ENCODE measurements at regions not wholly inside any gene's neighbourhood (a gene's known extent, or its start where the extent isn't known, plus 50 kb on each side); places are given as distances from the start of the nearest gene placed in this dataset.
A peak's percentile ranks its signal among the peaks of the same experiment; 100 is the strongest.
"Not testable (repeated sequence)": the region's sequence is repeated elsewhere in the genome, so short reads cannot be mapped to it uniquely, and the experiment has no call there.

DNA sequence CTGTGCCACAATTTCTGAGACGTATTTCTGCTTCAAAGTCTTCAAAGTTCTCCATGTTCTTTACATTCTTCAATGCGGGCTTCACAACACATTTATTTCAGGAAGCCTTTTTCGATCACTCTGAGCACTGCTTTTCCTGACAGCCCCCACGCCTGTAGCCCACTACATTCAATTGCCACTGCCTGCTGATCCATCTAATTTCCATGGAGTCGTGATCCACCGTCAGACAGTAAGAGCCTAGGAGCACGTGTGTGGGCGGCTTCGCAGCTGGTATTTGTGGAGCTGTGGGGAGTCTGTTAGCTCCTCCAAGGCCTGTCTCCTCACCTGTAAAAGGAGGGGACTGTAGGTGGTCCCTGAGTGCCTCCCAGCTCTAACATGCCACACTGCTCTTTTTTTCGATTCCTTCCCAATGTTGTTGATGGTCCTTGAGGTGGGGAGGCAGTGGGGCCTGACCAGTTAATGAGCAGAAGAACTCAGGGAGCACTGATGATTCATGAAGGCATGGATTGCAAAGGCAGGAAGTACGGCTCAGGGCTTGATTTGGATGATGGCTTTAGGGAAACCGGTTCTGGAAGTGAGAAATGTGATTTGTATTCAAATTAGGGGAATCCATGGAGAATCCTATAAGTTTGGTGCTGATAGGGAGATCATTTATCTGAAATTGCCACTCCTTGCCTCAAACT lies 401.1 kb upstream of the PODXL start:
- DNase-seq: no peak

DNA sequence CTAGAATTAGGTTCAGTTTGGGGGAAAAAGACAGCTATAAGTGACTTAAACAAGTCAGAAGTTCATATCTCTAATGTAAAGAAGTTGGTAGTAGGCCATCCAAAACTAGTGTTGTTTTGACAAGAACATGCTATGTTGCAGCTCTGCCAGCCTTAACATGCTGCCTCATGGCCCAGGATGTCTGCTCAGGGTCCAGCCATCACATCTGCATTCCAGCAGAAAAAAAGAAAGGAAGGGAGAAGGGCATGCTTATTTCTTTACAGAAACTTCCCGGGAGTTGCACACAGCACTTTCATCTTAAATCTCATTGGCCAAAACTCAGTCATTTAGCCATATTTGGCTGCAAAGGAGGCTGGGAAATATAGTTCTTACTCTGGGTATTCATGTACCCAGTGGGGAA lies 400.4 kb upstream of the PODXL start:
- no peak for DNase-seq

DNA sequence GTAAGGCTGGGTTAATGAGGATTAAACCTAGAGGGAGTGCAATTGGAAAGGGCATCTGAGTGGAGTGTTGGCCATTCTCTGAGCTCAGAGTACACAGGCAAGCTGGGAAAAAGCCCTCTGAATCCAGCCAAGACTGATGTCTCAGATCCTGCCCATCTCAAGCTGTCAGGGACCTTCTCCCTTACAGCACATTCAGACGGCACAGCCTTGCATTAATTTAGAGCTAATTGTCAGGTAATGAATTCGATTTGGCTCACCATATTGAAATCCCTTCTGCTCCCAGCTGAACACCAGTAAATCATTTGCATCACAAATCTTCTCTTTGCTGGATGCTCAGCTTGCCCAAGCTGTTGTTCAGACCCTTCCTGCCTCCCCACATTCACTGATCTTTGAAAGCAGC lies 399.3 kb upstream of the PODXL start:
- DNase-seq: no peak

DNA sequence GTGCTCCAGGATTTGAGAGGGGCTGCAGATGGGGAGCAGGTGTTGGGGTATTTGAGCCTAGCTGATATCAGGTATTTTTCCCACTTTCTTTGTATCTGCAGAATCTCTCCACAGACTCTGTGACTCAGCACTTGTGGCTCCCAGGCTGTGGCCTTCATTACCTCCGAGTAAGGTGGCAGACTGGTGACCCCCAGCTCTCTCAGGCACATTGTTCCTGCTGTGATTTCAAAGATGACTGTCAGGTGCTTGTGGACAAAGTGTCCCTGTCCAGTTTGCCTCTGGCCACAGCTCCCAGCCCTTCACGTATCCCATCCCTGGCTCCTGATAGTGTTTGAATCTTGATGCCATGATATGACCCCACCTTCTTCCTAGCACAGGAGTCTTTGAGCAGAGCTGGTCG lies 396.8 kb upstream of the PODXL start:
- DNase-seq: no peak

DNA sequence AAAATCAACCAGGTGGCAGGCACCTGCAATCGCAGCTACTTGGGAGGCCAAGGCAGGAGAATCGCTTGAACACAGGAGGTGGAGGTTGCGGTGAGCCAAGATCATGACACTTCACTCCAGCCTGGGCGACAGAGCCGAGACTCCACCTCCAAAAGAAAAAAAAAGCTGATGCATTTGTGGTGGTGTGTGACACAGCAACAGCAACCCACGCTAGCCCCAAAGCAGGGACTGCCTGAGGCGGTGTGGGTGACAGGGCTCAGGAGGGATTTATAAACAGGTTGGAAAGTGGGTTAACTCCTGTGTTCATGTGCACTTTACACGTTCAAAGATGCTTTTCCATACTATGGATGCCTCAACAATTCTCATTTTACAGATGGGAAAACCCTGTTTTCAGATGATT lies 395.9 kb upstream of the PODXL start:
- no peak for DNase-seq

DNA sequence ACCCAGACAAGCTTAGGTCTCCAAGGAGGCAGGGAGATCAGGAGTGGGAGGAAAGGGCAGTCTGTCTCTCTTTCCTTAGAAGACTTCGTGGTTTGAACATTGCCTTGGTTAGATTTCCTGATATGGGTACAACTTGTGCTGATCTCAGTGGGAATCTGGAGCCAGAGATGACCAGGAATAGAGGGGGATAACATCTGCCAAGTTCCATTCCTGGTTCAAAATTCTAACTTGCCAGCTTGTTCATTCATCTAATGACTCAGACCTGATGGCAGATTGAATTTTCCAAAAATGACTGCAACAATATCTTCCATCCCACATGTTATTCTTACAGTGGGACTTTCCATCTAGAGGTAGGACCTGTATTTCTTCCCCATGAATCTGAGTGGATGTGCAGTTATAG lies 394.3 kb upstream of the PODXL start:
- DNase-seq: no peak

DNA sequence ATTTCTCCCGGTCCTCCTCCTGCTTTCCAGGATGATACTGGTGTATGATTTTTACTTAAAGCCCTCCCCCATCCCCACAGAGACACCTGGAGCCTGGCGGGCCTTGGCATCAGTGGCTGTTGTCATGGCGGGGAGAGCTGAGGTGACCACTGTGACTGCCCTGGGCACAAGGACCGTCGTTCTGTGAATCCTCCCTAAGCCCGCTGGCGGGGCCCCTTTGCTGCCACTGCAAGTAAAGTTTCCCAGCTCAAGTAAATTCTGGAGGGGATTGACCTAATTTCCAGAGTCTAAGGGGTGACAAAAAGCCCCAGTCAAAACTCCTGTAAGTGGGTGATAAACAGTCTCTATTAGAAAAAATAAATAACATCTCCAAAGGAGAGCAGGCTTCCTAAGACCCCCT lies 393.2 kb upstream of the PODXL start:
- no peak for DNase-seq

DNA sequence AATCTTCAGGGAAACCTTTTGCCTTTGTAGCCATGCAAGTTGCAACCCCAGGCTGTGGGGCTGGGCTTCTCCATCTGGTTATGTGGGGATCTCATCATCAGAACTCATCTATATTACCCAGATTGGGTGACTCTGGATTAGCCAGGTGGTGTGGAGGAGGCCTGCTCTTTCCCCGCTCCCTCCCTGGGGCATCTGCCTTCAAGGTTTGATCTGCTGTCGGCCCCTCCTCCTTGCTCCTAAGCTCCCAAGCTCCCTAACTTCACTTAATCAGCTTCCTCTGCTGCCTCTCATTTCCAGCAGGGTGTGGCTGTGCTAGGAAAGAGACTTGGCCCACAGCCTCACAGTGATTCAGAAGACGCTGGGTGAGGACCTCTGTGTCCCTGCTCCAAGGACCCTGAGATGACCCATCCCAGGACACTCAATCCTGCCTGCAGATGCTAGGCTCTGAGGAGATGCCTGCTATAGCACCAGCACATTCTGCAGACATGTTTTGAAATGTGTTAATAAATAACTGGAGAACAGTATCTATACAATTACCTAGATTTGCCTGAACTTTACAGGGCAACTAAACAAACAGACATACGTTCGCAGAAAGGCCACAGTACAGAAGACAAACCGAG lies 392.1 kb upstream of the PODXL start:
- DNase-seq: no peak

DNA sequence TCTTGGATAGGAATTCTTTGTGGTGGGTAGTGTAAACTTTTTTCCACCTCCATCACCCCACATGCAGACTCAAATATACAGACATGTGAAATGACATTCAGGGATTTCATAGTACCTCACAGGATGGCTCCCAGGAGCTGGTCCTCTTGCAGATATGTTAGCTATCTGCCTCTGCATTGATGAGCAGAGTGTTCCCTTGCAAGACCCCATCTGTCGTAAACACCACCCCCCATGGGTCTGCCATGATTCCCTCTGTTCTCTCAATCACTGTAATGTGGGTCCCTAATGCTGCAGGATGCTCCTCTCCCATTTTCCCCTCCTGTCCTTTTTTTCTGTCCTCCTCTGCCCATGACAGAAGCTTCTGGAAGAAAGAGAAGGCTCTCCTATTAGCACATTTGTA lies 391.2 kb upstream of the PODXL start:
- DNase-seq: no peak

DNA sequence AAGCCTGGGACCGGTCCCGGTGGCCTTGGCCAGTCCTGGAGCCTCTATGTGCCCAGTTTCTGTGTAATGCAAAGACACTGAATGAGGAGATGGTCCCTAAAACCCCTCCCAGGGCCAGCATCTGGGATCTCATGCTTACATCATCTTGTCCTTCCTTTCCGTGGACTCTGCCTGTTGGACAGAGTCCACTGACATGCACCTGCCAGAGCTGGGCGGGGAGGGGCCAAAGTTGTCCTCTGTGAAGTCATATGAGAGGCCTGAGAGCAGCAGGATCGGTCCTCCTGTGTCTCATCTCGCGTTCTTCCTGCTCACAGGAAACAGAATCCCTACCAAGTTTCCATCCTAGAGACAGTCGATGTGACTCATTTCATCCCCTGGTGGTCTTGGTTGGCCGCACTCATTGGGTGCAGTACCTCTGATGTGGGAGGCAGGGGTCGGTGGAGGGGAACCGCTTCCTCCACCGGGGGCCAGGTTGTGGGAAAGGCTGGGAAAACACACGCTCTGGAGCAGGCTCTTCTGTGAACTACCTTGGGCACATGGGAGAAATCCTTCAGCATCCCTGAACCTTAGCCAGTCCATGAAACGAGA lies 389.6 kb upstream of the PODXL start:
- no peak for DNase-seq

DNA sequence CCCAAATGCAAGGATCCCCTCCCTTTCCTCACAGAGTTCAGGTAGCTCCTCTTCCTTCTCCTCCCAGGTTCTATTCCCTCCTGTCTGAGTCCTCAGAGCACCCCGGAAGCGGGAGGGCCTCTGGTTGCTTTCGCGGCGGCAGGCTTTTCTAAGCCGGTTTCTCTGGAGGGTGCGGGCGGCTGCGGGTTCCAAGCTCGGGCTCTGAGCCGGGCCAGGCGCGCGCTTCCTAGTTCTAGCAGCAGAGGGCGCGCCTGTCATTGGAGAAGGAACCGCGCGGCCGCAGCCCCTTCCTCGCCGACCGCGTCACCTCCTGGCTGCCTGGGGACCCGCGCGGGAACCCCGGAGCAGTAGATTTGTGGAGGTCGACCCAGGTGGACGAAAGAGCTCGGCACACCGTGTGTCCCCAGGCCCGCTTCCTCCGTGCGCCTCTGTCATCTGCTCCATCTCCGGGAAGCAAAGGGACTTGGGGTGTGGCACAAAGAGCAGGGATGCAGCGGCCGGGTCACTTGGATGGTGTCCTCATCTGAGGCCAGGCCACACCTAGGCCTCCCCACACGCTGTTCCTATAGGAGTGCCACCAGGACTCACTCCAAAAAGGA lies 389.0 kb upstream of the PODXL start:
- peak; percentile 31 to 44 for DNase-seq

DNA sequence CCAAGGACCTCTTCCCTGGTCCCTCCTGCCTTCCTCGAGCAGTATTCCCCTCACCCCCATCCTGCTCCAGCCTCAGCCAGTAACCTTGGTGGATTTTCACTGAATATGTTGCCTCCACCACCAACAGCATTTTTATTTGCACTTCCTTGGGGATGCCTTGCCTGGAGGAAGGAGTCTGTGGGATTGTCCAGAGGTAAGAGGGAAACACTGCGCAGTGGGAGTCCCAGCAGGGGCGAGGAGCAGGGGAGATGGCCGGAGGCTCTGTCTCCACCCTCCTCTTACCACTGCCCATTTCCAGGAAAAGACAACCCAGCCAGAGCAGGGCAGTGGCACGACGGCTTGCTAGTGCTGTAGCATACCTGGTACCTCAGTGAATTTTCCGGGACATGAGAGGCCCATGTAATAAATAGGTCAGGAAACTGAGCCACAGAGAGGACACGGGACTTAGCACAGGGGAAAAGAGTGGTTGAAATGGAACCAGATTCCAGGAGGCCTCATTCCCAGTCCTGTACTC lies 388.2 kb upstream of the PODXL start:
- DNase-seq: no peak

DNA sequence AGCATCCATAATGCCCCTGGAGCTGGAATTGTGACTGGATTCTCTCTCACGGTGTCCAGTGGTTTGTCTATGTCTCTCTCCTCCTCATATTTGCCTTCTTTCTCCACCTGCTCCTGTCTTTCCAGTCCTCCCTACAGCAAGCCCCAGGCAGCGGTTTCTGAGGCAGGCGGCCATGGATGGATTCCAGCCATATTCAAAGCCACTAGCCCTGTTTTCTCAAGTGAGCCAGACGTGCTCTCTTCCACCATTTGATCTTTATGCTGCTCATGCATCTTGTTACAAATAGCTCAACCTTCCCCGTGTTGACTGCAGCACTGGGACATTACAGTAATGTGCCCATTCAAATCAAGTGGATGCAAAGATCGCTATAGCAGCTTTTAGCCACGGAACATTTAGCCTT lies 387.2 kb upstream of the PODXL start:
- no peak for DNase-seq

DNA sequence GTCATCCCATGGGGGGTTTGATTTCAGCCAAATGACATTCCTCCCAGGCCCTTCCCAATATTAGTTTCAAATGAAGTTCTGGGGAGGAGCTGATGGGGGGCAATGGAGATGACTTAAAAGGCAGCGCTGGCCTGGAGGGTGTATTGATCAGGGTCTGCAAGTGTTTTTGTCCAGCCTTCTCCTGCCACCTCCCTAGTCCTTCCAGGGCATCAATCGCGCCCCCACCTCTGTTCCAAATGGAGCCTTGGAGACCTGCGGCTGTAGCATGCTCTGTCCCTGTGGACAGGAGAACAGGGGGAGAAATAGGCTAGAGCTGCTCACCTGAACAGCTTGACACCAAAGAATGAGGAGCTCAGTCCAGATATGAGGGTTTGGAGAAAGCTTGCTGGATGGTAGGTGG lies 386.8 kb upstream of the PODXL start:
- no peak for DNase-seq

DNA sequence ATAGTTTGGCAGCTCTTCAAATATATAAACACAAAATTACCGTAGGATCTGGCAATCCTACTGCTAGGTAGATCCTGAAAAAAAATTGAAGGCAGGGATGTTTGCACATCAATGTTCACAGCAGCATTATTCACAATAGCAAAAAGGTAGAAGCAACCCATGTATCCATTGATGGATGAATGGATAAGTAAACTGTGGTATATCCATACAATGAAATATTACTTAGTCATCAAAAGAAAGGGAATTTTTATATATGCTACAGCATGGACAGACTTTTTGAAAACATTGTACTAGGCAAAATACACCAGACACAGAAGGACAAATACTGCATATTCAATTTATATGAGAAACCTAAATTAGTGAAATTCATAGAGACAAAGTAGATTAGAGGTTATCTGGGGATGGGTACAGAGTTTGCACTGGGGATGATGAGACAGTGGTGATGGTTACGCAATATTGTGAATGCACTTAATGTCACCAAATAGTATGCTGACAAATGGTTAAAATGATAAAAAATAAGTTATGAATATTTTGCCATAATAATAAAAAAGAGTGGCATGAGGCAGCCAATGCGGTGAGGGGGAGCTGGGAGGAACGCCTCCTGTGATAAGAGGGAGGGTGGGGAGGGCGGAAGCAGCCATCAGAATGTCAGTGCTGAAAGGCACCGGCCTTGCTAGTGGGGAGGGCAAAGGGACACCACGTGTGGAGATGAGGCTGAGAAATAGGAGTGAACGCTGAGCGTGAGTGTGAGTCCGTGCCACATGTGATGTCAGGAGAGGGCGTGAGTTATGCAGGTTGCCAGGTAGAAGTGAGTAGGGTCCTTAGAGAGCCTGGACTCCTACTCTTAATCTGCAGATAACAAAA lies 386.1 kb upstream of the PODXL start:
- DNase-seq: no peak

DNA sequence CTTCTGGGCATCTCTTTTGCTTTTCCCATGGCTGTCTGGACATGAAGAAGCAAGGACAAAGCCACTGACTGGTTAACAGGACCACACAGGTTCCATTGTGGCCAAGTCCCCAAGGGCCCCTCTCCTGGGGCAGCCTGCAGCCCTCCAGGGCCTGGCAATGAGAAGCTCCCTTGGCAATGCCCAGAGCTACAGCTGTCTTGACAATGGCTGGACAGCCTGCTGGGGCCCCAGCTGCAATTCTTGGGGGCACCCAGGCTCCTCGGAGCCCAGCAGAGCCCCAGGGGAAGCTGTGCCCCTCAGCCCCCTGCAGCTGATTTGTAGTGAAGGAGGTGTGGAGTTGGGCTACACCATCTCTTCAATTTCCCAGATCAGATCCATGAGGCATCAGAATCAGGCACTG lies 384.9 kb upstream of the PODXL start:
- DNase-seq: no peak

DNA sequence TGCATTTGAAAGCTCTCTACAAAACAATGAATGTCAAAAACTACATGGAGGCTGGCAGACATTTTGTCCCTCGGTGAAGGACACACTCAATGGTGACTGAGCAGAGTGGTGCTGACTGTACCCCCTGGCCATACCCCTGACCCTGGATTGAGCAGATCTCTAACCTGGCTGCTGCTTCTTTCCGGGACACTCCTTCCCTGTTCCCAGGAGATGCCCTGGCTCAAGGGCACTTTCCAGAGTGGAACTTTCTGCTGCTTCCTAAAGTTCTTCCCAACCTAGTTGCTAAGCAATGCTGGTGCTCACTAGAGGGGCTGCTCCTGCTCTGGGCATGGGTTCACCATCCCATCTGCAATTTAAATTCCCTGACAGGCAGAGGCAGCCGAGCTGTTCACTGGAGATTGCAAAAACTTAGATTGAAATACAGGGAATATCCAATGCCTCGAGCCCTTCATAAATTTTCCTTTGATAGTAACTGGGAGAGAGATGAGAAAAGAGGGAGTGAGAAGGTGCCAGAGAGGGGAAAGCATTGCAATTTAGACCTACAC lies 384.3 kb upstream of the PODXL start:
- DNase-seq: no peak

DNA sequence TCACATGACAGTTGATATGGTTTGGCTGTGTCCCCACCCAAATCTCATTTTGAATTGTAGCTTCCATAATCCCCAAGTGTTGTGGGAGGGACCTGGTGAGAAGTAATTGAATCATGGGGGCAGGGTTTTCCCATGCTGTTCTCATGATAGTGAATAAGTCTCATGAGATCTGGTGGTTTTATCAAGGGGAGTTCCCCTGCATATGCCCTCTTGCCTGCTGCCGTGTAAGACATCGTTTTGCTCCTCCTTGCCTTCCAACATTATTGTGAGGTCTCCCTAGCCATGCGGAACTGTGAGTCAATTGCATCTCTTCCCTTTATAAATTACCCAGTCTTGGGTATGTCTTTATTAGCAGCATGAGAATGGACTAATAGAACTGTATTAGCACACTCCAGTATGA lies 382.4 kb upstream of the PODXL start:
- DNase-seq: not testable (repeated sequence)

DNA sequence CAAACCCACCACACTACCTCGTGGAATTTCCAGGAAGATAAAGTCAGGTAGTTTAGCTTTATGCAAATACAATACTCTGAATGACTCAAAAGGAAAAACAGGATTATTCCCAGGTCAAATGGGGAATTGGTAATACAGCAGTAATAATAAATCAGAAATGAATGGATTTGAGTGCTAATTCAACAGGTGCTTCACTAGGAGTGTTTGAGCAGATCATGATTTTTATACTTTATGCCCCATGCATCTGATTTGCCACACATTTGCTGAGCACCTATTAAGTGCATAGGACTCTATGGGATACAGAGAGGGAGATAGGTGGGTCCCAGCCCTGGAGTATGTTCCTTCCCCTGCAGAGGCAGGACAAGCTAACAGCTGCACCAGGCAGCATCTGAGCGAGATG lies 381.4 kb upstream of the PODXL start:
- DNase-seq: no peak

DNA sequence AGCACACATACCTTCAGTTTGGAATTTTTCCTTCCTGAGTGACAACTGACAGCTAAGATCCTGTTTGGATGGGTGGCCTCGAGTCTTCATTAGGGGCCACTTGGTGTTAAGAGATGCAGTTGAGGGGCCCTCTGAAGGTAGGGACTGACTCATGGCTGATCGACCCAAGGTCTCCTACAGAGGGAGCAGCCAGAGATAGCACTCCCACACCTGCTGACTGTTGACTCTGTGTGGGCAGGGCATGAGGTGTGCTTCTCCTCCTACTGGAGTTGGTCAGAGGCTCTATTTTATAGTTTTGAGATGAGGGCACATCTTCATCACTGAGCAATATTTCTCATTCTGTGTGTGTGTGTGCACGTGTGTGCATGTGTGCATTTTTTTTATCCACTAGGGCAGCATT lies 378.8 kb upstream of the PODXL start:
- no peak for DNase-seq

DNA sequence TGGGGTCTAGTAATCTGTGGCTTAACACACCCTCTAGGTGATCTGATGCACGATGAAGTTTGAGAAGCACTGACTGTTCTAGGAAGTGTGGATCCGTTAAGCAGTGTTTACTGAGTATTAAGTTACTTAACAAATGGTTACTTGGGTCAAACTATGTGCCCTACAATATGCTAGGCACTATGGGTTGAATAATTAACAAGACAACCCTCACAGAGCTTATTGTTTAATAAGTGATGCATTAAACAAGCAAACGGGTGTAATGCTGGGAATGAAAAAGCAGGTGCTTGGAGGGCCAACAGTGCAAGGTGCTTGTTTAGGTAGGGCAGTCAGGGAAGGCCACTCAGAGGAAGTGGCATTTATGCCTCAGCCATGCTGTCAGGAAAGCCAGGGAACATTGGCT lies 378.0 kb upstream of the PODXL start:
- no peak for DNase-seq

DNA sequence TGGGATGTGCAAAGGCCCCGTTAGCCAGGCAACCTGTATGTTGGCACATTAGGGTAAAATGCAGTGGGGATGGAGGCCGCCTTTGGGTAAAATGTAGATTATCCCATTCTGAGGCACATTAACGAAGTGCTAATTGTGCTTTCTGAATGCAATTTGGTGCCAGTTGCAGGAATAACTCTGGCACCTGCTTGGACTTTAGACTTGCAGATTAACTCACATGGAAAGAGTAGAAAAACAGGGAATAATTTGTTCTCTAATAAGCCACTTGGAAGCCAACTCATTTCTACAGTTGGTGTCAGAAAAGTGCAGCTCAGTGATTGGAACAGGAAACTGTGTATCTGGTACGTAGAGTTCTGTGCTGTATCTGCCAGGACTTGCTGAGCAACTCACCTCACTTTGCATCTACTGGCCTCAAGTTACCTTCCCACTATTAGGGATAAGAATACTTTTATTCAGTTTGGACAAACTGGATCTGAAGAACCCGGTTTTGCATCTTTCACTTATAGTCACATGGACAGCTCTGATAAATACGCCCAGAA lies 377.4 kb upstream of the PODXL start:
- no peak for DNase-seq

DNA sequence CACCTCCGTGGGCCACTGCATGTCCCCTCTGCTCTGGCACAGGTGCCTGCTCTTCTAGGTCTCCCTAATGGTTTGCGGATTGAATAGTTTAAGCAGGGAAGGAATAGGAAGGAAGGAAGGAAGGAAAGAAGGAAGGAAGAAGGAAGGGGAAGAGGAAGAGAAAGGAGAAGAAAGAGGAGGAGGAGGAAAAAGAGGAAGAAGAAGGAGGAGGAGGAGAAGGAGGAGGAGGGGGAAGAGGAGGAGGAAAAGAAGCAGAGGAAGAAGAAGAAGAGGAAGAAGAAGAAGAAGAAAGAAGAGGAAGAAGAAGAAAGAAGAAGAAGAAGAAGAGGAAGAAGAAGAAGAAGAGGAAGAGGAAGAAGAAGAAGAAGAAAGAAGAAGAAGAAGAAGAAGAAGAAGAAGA lies 376.8 kb upstream of the PODXL start:
- not testable (repeated sequence) for DNase-seq

Data from activated CD4-positive, alpha-beta T cell treated with anti-CD3 and anti-CD28 coated beads, Interleukin-2, amount 50 U/mL, for 48 hours (primary cell).